ENCODE measurements at regions not wholly inside any gene's neighbourhood (a gene's known extent, or its start where the extent isn't known, plus 50 kb on each side); places are given as distances from the start of the nearest gene placed in this dataset.

- DNase-seq = no peak
Observed at GRCh38 chr1:193340331-193340730, 153.9 kb upstream of the B3GALT2 start.

GRCh38 chr1:193339401-193339800 lies 153.0 kb upstream of the B3GALT2 start:
- DNase-seq = no peak

GRCh38 chr1:193338194-193338593 lies 151.8 kb upstream of the B3GALT2 start:
- no peak for DNase-seq

- DNase-seq = no peak
Observed at GRCh38 chr1:193335806-193336428, 149.5 kb upstream of the B3GALT2 start.

- DNase-seq = no peak
Observed at GRCh38 chr1:193333166-193333565, 146.8 kb upstream of the B3GALT2 start.

GRCh38 chr1:193326296-193326695 lies 139.9 kb upstream of the B3GALT2 start:
- no peak for DNase-seq

GRCh38 chr1:193325771-193326170 lies 139.4 kb upstream of the B3GALT2 start:
- no peak for DNase-seq

- DNase-seq = no peak
Observed at GRCh38 chr1:193325042-193325441, 138.6 kb upstream of the B3GALT2 start.

GRCh38 chr1:193322211-193322610 lies 135.8 kb upstream of the B3GALT2 start:
- no peak for DNase-seq

- no peak for DNase-seq
Observed at GRCh38 chr1:193321242-193321840, 134.9 kb upstream of the B3GALT2 start.

GRCh38 chr1:193320270-193320669 lies 133.9 kb upstream of the B3GALT2 start:
- DNase-seq = no peak

GRCh38 chr1:193318347-193318746 lies 131.9 kb upstream of the B3GALT2 start:
- DNase-seq = no peak

- DNase-seq = no peak
Observed at GRCh38 chr1:193313354-193314140, 127.1 kb upstream of the B3GALT2 start.

GRCh38 chr1:193312432-193312831 lies 126.0 kb upstream of the B3GALT2 start:
- DNase-seq = no peak

GRCh38 chr1:193311226-193311948 lies 125.0 kb upstream of the B3GALT2 start:
- no peak for DNase-seq

GRCh38 chr1:193310564-193310963 lies 124.2 kb upstream of the B3GALT2 start:
- DNase-seq = no peak

- DNase-seq = no peak
Observed at GRCh38 chr1:193309936-193310475, 123.6 kb upstream of the B3GALT2 start.

GRCh38 chr1:193308438-193308837 lies 122.0 kb upstream of the B3GALT2 start:
- no peak for DNase-seq

- no peak for DNase-seq
Observed at GRCh38 chr1:193306430-193306829, 120.0 kb upstream of the B3GALT2 start.
